Astrocyte (in vitro differentiated cells and primary cell): ENCODE measurements at regions not wholly inside any gene's neighbourhood (a gene's known extent, or its start where the extent isn't known, plus 50 kb on each side); places are given as distances from the start of the nearest gene placed in this dataset.

Source experiments
- DNase-seq: peaks from one replicate; pipeline ENCODE4 v3.0.0-alpha.2; 2010; ENCODE audit warnings: low read depth
- FAIRE-seq: peaks from 2 replicates; lab custom pipeline; 2011; peaks lifted over from hg19 to GRCh38; lab: Jason Lieb, UNC
- H2AFZ ChIP-seq: 2 replicates; pipeline ENCODE4 v1.6.0; 2012; ENCODE audit warnings: low read depth, low read length, inconsistent platforms
- H3K27ac ChIP-seq: 2 replicates; pipeline ENCODE4 v1.5.1; 2011; ENCODE audit warnings: low read depth, low read length, inconsistent platforms
- H3K27me3 ChIP-seq: 2 replicates; pipeline ENCODE4 v1.6.0; 2011; ENCODE audit warnings: low read length, inconsistent platforms; ENCODE audit not compliant: insufficient read depth
- H3K36me3 ChIP-seq: 2 replicates; pipeline ENCODE4 v1.5.1; 2011; ENCODE audit warnings: low read length, inconsistent platforms; ENCODE audit not compliant: insufficient read depth
- H3K4me1 ChIP-seq: 2 replicates; pipeline ENCODE4 v1.5.1; 2011; ENCODE audit warnings: low read length, inconsistent platforms; ENCODE audit not compliant: insufficient read depth
- H3K4me2 ChIP-seq: 2 replicates; pipeline ENCODE4 v1.6.0; 2012; ENCODE audit warnings: low read length, inconsistent platforms
- H3K4me3 ChIP-seq: 2 replicates; pipeline ENCODE4 v1.5.1; 2011; ENCODE audit warnings: low read depth, mild to moderate bottlenecking, low read length, inconsistent platforms; ENCODE audit not compliant: insufficient read depth
- H3K79me2 ChIP-seq: 2 replicates; pipeline ENCODE4 v1.6.0; 2012; ENCODE audit warnings: mild to moderate bottlenecking, low read length, inconsistent platforms; ENCODE audit not compliant: insufficient read depth
- H3K9ac ChIP-seq: 2 replicates; pipeline ENCODE4 v1.6.0; 2012; ENCODE audit warnings: mild to moderate bottlenecking, low read length, inconsistent platforms
- H3K9me3 ChIP-seq: 2 replicates; pipeline ENCODE4 v1.5.1; 2012; ENCODE audit warnings: low read depth, mild to moderate bottlenecking, low read length, inconsistent platforms; ENCODE audit not compliant: insufficient read depth
- H4K20me1 ChIP-seq: 2 replicates; pipeline ENCODE4 v1.6.0; 2012; ENCODE audit warnings: low read length, inconsistent platforms; ENCODE audit not compliant: insufficient read depth
- H3K27ac Mint-ChIP-seq: one replicate; pipeline ENCODE4 v1.8.0; 2021; ENCODE audit warnings: mild to moderate bottlenecking, mixed read lengths; ENCODE audit not compliant: unreplicated experiment
- H3K27me3 Mint-ChIP-seq: one replicate; pipeline ENCODE4 v1.8.0; 2021; ENCODE audit warnings: low read depth, mixed read lengths; ENCODE audit not compliant: unreplicated experiment
- H3K36me3 Mint-ChIP-seq: one replicate; pipeline ENCODE4 v1.8.0; 2021; ENCODE audit warnings: low read depth, mixed read lengths; ENCODE audit not compliant: unreplicated experiment
- H3K4me1 Mint-ChIP-seq: one replicate; pipeline ENCODE4 v1.8.0; 2021; ENCODE audit warnings: low read depth, mixed read lengths; ENCODE audit not compliant: unreplicated experiment
- H3K4me3 Mint-ChIP-seq: one replicate; pipeline ENCODE4 v1.8.0; 2021; ENCODE audit warnings: mild to moderate bottlenecking, moderate library complexity, mixed read lengths; ENCODE audit not compliant: unreplicated experiment
- H3K9me3 Mint-ChIP-seq: one replicate; pipeline ENCODE4 v1.8.0; 2021; ENCODE audit warnings: mild to moderate bottlenecking, mixed read lengths; ENCODE audit not compliant: unreplicated experiment
- EZH2 ChIP-seq: IDR thresholded peaks from 2 replicates; pipeline ENCODE4 v1.6.1; 2012; ENCODE audit warnings: mild to moderate bottlenecking, low read length, inconsistent platforms; ENCODE audit not compliant: insufficient read depth
- TF ChIP-seq, protein P1 (sequence below): IDR thresholded peaks from 2 replicates; pipeline ENCODE4 v1.5.1; 2011; ENCODE audit warnings: low read depth, mild to moderate bottlenecking, inconsistent platforms, low read length, moderate library complexity; ENCODE audit not compliant: insufficient read depth

- Mint-ChIP-seq H3K27me3 (no peaks in the 10 kb centered on the region), H3K36me3 (peaks cover 3% of the 10 kb centered on the region), H3K9me3 (no peaks in the 10 kb centered on the region), H3K27ac (no peak overlapping the region), H3K4me1 (peaks cover 50% of the 10 kb centered on the region), H3K4me3 (no peak overlapping the region)
- Histone ChIP-seq H3K79me2 (peaks cover 98% of the 10 kb centered on the region), H2AFZ (no peak overlapping the region), H3K36me3 (peaks cover 6% of the 10 kb centered on the region), H3K27ac (no peak overlapping the region), H3K4me1 (peaks cover 31% of the 10 kb centered on the region), H4K20me1 (peaks cover 44% of the 10 kb centered on the region), H3K4me2 (no peak overlapping the region), H3K9ac (no peak overlapping the region), H3K4me3 (no peak overlapping the region), H3K27me3 (no peaks in the 10 kb centered on the region), H3K9me3 (no peaks in the 10 kb centered on the region)
- no peak for TF ChIP-seq EZH2
- TF ChIP-seq, protein P1, sequence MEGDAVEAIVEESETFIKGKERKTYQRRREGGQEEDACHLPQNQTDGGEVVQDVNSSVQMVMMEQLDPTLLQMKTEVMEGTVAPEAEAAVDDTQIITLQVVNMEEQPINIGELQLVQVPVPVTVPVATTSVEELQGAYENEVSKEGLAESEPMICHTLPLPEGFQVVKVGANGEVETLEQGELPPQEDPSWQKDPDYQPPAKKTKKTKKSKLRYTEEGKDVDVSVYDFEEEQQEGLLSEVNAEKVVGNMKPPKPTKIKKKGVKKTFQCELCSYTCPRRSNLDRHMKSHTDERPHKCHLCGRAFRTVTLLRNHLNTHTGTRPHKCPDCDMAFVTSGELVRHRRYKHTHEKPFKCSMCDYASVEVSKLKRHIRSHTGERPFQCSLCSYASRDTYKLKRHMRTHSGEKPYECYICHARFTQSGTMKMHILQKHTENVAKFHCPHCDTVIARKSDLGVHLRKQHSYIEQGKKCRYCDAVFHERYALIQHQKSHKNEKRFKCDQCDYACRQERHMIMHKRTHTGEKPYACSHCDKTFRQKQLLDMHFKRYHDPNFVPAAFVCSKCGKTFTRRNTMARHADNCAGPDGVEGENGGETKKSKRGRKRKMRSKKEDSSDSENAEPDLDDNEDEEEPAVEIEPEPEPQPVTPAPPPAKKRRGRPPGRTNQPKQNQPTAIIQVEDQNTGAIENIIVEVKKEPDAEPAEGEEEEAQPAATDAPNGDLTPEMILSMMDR: no peak
- FAIRE-seq: no peak
- no peak for DNase-seq
These were observed 205.8 kb upstream of the IL12A start for GRCh38 chr3:159782724-159783421.

GRCh38 chr3:159783780-159784742 is 204.6 kb upstream of the IL12A start:
- Mint-ChIP-seq H3K27me3 (no peaks in the 10 kb centered on the region), H3K4me1 (peaks cover 60% of the 10 kb centered on the region), H3K27ac (peak overlapping the region; percentile 70), H3K36me3 (peaks cover 3% of the 10 kb centered on the region), H3K4me3 (peak overlapping the region; percentile 10), H3K9me3 (no peaks in the 10 kb centered on the region)
- Histone ChIP-seq H3K4me2 (no peak overlapping the region), H3K36me3 (peaks cover 3% of the 10 kb centered on the region), H3K4me1 (peaks cover 43% of the 10 kb centered on the region), H3K27ac (no peak overlapping the region), H3K9me3 (no peaks in the 10 kb centered on the region), H4K20me1 (peaks cover 53% of the 10 kb centered on the region), H3K27me3 (no peaks in the 10 kb centered on the region), H3K79me2 (peaks cover 95% of the 10 kb centered on the region), H2AFZ (no peak overlapping the region), H3K4me3 (no peak overlapping the region), H3K9ac (no peak overlapping the region)
- FAIRE-seq (no peak), DNase-seq (peak; percentile 72)
- TF ChIP-seq EZH2: no peak
- TF ChIP-seq, protein P1: no peak
